HCT116 (cell line): ENCODE measurements at regions not wholly inside any gene's neighbourhood (a gene's known extent, or its start where the extent isn't known, plus 50 kb on each side); places are given as distances from the start of the nearest gene placed in this dataset.

ENCODE experiments used
- ATAC-seq: fragments of 200-7000 bp; cut with Tn5 transposase; 2 replicates; pipeline ENCODE4 v1.9.1; 2020; ENCODE audit warnings: mild to moderate bottlenecking, moderate library complexity
- BruUV-seq: library from RNA; stranded (reverse); fragments of 400-500 nt; replicated peaks from 2 replicates; lab custom pipeline; 2021; lab: Mats Ljungman, UMichigan
- CTCF ChIA-PET: fragments of 300-600 bp; sonication (Branson Sonifier 250); formaldehyde crosslinking; loops from one replicate; lab custom pipeline; 2021; ENCODE audit warnings: antibody characterized with exemption; lab: Charles Lee
- POLR2A ChIA-PET: fragments of 300-600, 350-600 bp; sonication (Branson Sonifier 250); formaldehyde crosslinking; loops from one replicate; lab custom pipeline; 2021; ENCODE audit warnings: antibody characterized with exemption; lab: Charles Lee
- RAD21 ChIA-PET, 2 experiments: fragments of 300-600 bp; sonication (Branson Sonifier 250); formaldehyde crosslinking; loops; one replicate each; lab custom pipeline; 2023; ENCODE audit warnings: low total read pairs in 2 of 2; ENCODE audit not compliant: uncharacterized antibody in 2 of 2, unreplicated experiment in 2 of 2, low non-redundant PET in 1 of 2; lab: Charles Lee
- DNase-seq: peaks from one replicate; pipeline ENCODE4 v3.0.0-alpha.2; 2010; ENCODE audit warnings: low read depth, low spot score
- H2AFZ ChIP-seq: fragments of 200-600 bp; shearing (Covaris generic), sonication (generic); 2 replicates; pipeline ENCODE4 v1.6.1; 2017; ENCODE audit warnings: low read depth, mixed run types, mixed read lengths, antibody characterized with exemption, low read length; ENCODE audit not compliant: poor library complexity, severe bottlenecking
- H3K27ac ChIP-seq: 2 replicates; pipeline ENCODE4 v1.5.1; 2012; ENCODE audit warnings: low read depth, low read length
- H3K27me3 ChIP-seq: fragments of 200-600 bp; sonication (generic); 2 replicates; pipeline ENCODE4 v1.6.1; 2016; ENCODE audit warnings: mixed run types, low read length, mixed read lengths; ENCODE audit not compliant: insufficient read depth
- H3K36me3 ChIP-seq, 2 experiments: fragments of 200-500 bp in 1 of 2; fragments of 200-600 bp in 1 of 2; sonication (Bioruptor generic) in 1 of 2; sonication (generic) in 1 of 2; 2 replicates each; pipeline versions ENCODE4 v1.5.1 to v1.6.1; 2014 to 2016; ENCODE audit warnings: low read length in 2 of 2, inconsistent platforms in 1 of 2, mixed read lengths in 1 of 2, mixed run types in 1 of 2; ENCODE audit not compliant: insufficient read depth in 2 of 2, control insufficient read depth in 1 of 2
- H3K4me1 ChIP-seq, 2 experiments: fragments of 200-600 bp in 1 of 2; sonication (generic) in 1 of 2; 2 replicates each; pipeline versions ENCODE4 v1.5.1 to v1.6.1; 2012 to 2017; ENCODE audit warnings: low read length in 2 of 2, inconsistent platforms in 1 of 2, mild to moderate bottlenecking in 1 of 2, mixed read lengths in 1 of 2, mixed run types in 1 of 2, moderate library complexity in 1 of 2; ENCODE audit not compliant: insufficient read depth in 2 of 2, control insufficient read depth in 1 of 2
- H3K4me2 ChIP-seq: fragments of 200-600 bp; sonication (generic); 2 replicates; pipeline ENCODE4 v1.6.1; 2017; ENCODE audit warnings: mixed run types, low read length, mixed read lengths
- H3K4me3 ChIP-seq, 2 experiments: fragments of 200-600 bp in 1 of 2; sonication (generic) in 1 of 2; replicated peaks in 1 of 2; 2 replicates each; pipeline ENCODE4 v1.5.1; 2011 to 2016; ENCODE audit warnings: low read length in 2 of 2, control low read depth in 1 of 2, low read depth in 1 of 2, mild to moderate bottlenecking in 1 of 2, mixed read lengths in 1 of 2, mixed run types in 1 of 2
- H3K79me2 ChIP-seq: fragments of 200-600 bp; sonication (generic); 2 replicates; pipeline ENCODE4 v1.6.1; 2017; ENCODE audit warnings: mild to moderate bottlenecking, mixed run types, low read length, moderate library complexity, mixed read lengths; ENCODE audit not compliant: insufficient read depth
- H3K9ac ChIP-seq: fragments of 200-600 bp; sonication (generic); 2 replicates; pipeline ENCODE4 v1.6.1; 2016; ENCODE audit warnings: low read length, mixed read lengths
- H3K9me2 ChIP-seq: fragments of 200-600 bp; sonication (generic), shearing (Covaris generic); 2 replicates; pipeline ENCODE4 v1.6.1; 2017; ENCODE audit warnings: mixed run types, mild to moderate bottlenecking, moderate library complexity; ENCODE audit not compliant: insufficient read depth
- H3K9me3 ChIP-seq, 2 experiments: fragments of 200-500 bp in 1 of 2; fragments of 200-600 bp in 1 of 2; sonication (Bioruptor generic) in 1 of 2; sonication (generic) in 1 of 2; 2 replicates each; pipeline ENCODE4 v1.6.1; 2014 to 2017; ENCODE audit warnings: low read length in 2 of 2, mixed read lengths in 2 of 2, inconsistent platforms in 1 of 2, low read depth in 1 of 2, mild to moderate bottlenecking in 1 of 2, mixed run types in 1 of 2, moderate library complexity in 1 of 2; ENCODE audit not compliant: control insufficient read depth in 1 of 2, insufficient read depth in 1 of 2
- H4K20me1 ChIP-seq: fragments of 200-600 bp; sonication (generic), shearing (Covaris generic); 2 replicates; pipeline ENCODE4 v1.6.1; 2017; ENCODE audit warnings: mixed run types, mild to moderate bottlenecking, moderate library complexity; ENCODE audit not compliant: insufficient read depth
- CTCF ChIP-seq, 3 experiments: fragments of 200-600 bp in 1 of 3; sonication (generic) in 1 of 3; IDR thresholded peaks in 2 of 3; conservative IDR thresholded peaks in 1 of 3; 2 replicates each; pipeline ENCODE4 v1.5.1; 2012 to 2017; ENCODE audit warnings: low read depth in 2 of 3, low read length in 2 of 3, antibody characterized with exemption in 1 of 3, borderline replicate concordance in 1 of 3, control low read depth in 1 of 3, mild to moderate bottlenecking in 1 of 3, mixed read lengths in 1 of 3, mixed run types in 1 of 3, moderate library complexity in 1 of 3; ENCODE audit not compliant: insufficient read depth in 1 of 3
- EZH2phosphoT487 ChIP-seq: fragments of 200-600 bp; IDR thresholded peaks from 2 replicates; pipeline ENCODE4 v1.6.1; 2018; ENCODE audit warnings: antibody characterized with exemption, borderline replicate concordance
- JUND ChIP-seq: IDR thresholded peaks from 2 replicates; pipeline ENCODE4 v1.6.1; 2012
- POLR2AphosphoS5 ChIP-seq: IDR thresholded peaks from 2 replicates; pipeline ENCODE4 v1.6.1; 2011; ENCODE audit warnings: mild to moderate bottlenecking, low read depth, low read length, moderate library complexity
- RAD21 ChIP-seq: IDR thresholded peaks from 2 replicates; pipeline ENCODE4 v1.6.1; 2012; ENCODE audit warnings: low read depth, mild to moderate bottlenecking
- intact Hi-C: fragments of 100-400 bp; cut with micrococcal nuclease; formaldehyde crosslinking; loops from 2 replicates; pipeline ENCODE4 v1.10.0; 2022

GRCh38 chr17:77499699-77500435 lies 359.1 kb downstream of the SEC14L1 start:
- Histone ChIP-seq H3K27ac (no peak overlapping the region), H3K36me3 (peaks cover 4 to 7% of the 10 kb centered on the region in 2 experiments; a peak in 3 of 4 replicates), H3K4me1 (no peaks in the 10 kb centered on the region), H3K4me2 (no peak overlapping the region), H3K79me2 (no peaks in the 10 kb centered on the region), H3K27me3 (no peaks in the 10 kb centered on the region), H3K9me2 (no peaks in the 10 kb centered on the region), H3K9ac (no peak overlapping the region), H4K20me1 (no peaks in the 10 kb centered on the region), H3K4me3 (no peak overlapping the region), H2AFZ (no peak overlapping the region), H3K9me3 (no peaks in the 10 kb centered on the region)
- ATAC-seq (no peak), DNase-seq (no peak)
- BruUV-seq, result TSS peak; percentile 60
- ChIA-PET RAD21 (no interaction called here), POLR2A (no interaction called here), CTCF (no interaction called here)
- intact Hi-C loops, result loop anchor here (10.0 kb wide), 1 partner anchor 245 kb away; no protein-coding TSS in a partner anchor
- TF ChIP-seq JUND (no peak), POLR2AphosphoS5 (0 out of 2 replicates have a peak, but pooled peaks have one; percentile 19)

- CTCF ChIA-PET, result interaction anchor here (0.6 to 1.2 kb wide), 3 partner anchors 71 to 245 kb away, joined by 3 to 4 read pairs (median 3); no protein-coding TSS in a partner anchor
- H2AFZ ChIP-seq, result no peak overlapping the region
- no peak overlapping the region for H3K9ac ChIP-seq
- H3K79me2 ChIP-seq, result no peaks in the 10 kb centered on the region
- H3K9me2 ChIP-seq, result no peaks in the 10 kb centered on the region
- intact Hi-C loops, result no loop called here
- H3K27me3 ChIP-seq, result no peaks in the 10 kb centered on the region
- H3K4me3 ChIP-seq, result no peak overlapping the region
- no peaks in the 10 kb centered on the region for H3K4me1 ChIP-seq
- TF ChIP-seq RAD21 (peak; percentile 28; the same call in 1 of the 2 replicates), EZH2phosphoT487 (no peak), CTCF (IDR thresholded peaks at IDR 0.05 in 2 of 3, conservative IDR thresholded peaks at IDR 0.05 in 1 of 3; ENCODE audit: borderline replicate concordance in 1 of 3, insufficient read depth in 1 of 3, low read depth in 2 of 3, low read length in 2 of 3) (peak; percentile 14 to 72 (median 69); a peak in 5 of 6 replicates), JUND (no peak), POLR2AphosphoS5 (no peak)
- no peak overlapping the region for H3K27ac ChIP-seq
- BruUV-seq, result no TSS peak
- H3K36me3 ChIP-seq, result peaks cover 0 to 3% of the 10 kb centered on the region in 2 experiments; a peak in 3 of 4 replicates
- H3K9me3 ChIP-seq, result no peaks in the 10 kb centered on the region
- no peak overlapping the region for H3K4me2 ChIP-seq
- ATAC-seq (no peak), DNase-seq (no peak)
- POLR2A ChIA-PET, result no interaction called here
- H4K20me1 ChIP-seq, result no peaks in the 10 kb centered on the region
- RAD21 ChIA-PET, result no interaction called here
Measured at GRCh38 chr17:77501101-77501566, 360.4 kb downstream of the SEC14L1 start.
